Erythroblast (primary cell): ENCODE measurements at regions not wholly inside any gene's neighbourhood (a gene's known extent, or its start where the extent isn't known, plus 50 kb on each side); places are given as distances from the start of the nearest gene placed in this dataset.

ENCODE experiments used
- GATA1 ChIP-seq: IDR thresholded peaks from 2 replicates; pipeline ENCODE4 v1.6.1; 2011; ENCODE audit warnings: low read depth, mild to moderate bottlenecking, control low read depth, low read length, moderate library complexity
- POLR2A ChIP-seq: IDR thresholded peaks from 2 replicates; pipeline ENCODE4 v1.6.1; 2011; ENCODE audit warnings: mild to moderate bottlenecking, low read length

DNA sequence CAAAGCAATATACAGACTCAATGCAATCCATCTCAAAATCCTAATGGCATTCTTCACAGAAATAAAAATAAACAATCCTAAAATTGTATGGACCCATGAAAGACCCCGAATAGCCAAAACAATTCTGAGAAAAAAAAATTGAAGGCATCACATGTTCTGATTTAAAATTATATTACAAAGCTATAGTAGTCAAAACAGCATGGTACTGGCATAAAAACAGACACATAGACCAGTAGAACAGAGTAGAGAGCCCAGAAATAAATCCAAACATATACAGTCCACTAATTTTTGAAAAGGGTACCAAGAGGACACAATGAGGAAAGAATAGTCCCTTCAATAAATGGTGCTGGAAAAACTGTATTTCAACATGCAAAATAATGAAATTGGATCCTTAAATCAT, 70.4 kb upstream of the THRB start:
- TF ChIP-seq GATA1 (no peak), POLR2A (no peak)
